PC-3 (cell line): ENCODE measurements at regions not wholly inside any gene's neighbourhood (a gene's known extent, or its start where the extent isn't known, plus 50 kb on each side); places are given as distances from the start of the nearest gene placed in this dataset.

Experiments
- ATAC-seq: fragments of 200-7000 bp; cut with Tn5 transposase; 2 replicates; pipeline ENCODE4 v1.9.1; 2020; ENCODE audit warnings: mild to moderate bottlenecking, moderate library complexity
- BruUV-seq: library from RNA; stranded (reverse); fragments of 400-500 nt; replicated peaks from 2 replicates; lab custom pipeline; 2021; lab: Mats Ljungman, UMichigan
- CTCF ChIA-PET: fragments of 300-600 bp; sonication (Branson Sonifier 250); formaldehyde crosslinking; loops from one replicate; lab custom pipeline; 2022; ENCODE audit warnings: antibody characterized with exemption; lab: Charles Lee
- POLR2A ChIA-PET: fragments of 300-600 bp; sonication (Branson Sonifier 250); formaldehyde crosslinking; loops from one replicate; lab custom pipeline; 2022; ENCODE audit warnings: antibody characterized with exemption; ENCODE audit not compliant: unreplicated experiment; lab: Charles Lee
- DNase-seq: peaks from one replicate; pipeline ENCODE4 v3.0.0-alpha.2; 2015
- H2AFZ ChIP-seq: fragments of 300-600 bp; sonication (generic); 2 replicates; pipeline ENCODE4 v1.6.0; 2016; ENCODE audit warnings: antibody characterized with exemption, low read length
- H3F3A ChIP-seq: fragments of 300-600 bp; sonication (generic); one replicate; pipeline ENCODE4 v1.6.0; 2017; ENCODE audit warnings: antibody characterized with exemption, low read length, control low read depth, mild to moderate bottlenecking; ENCODE audit not compliant: unreplicated experiment
- H3K27ac ChIP-seq: fragments of 300-600 bp; sonication (generic); 2 replicates; pipeline ENCODE4 v1.5.1; 2016; ENCODE audit warnings: mild to moderate bottlenecking, low read length
- H3K27me3 ChIP-seq: fragments of 300-600 bp; sonication (generic); 2 replicates; pipeline ENCODE4 v1.6.1; 2016; ENCODE audit warnings: low read length, mixed read lengths
- H3K36me3 ChIP-seq: fragments of 300-600 bp; sonication (generic); 2 replicates; pipeline ENCODE4 v1.6.1; 2016; ENCODE audit warnings: low read depth, mixed run types, low read length, mixed read lengths
- H3K4me1 ChIP-seq: fragments of 300-600 bp; sonication (generic); 2 replicates; pipeline ENCODE4 v1.5.1; 2016; ENCODE audit warnings: low read length; ENCODE audit not compliant: insufficient read depth
- H3K4me2 ChIP-seq: fragments of 300-600 bp; sonication (generic); 2 replicates; pipeline ENCODE4 v1.6.0; 2016; ENCODE audit warnings: low read length
- H3K4me3 ChIP-seq: fragments of 300-600 bp; sonication (generic); 2 replicates; pipeline ENCODE4 v1.5.1; 2016; ENCODE audit warnings: mild to moderate bottlenecking, low read length, mixed read lengths
- H3K79me2 ChIP-seq: fragments of 300-600 bp; sonication (generic); 2 replicates; pipeline ENCODE4 v1.6.1; 2017; ENCODE audit warnings: low read length, mixed read lengths
- H3K9ac ChIP-seq: fragments of 300-600 bp; sonication (generic); 2 replicates; pipeline ENCODE4 v1.6.0; 2016; ENCODE audit warnings: mild to moderate bottlenecking, low read length
- H3K9me2 ChIP-seq: fragments of 300-600 bp; sonication (generic); replicated peaks from 2 replicates; pipeline ENCODE4 v1.6.1; 2016; ENCODE audit warnings: mixed run types, low read length, mixed read lengths
- H3K9me3 ChIP-seq: fragments of 300-600 bp; sonication (generic); 2 replicates; pipeline ENCODE4 v1.6.1; 2016; ENCODE audit warnings: low read length, mixed read lengths
- H4K20me1 ChIP-seq: fragments of 300-600 bp; sonication (generic); 2 replicates; pipeline ENCODE4 v1.6.1; 2016; ENCODE audit warnings: low read length, mixed read lengths
- EZH2 ChIP-seq: fragments of 300-600 bp; sonication (generic); IDR thresholded peaks from one replicate; pipeline ENCODE4 v1.6.1; 2017; ENCODE audit warnings: antibody characterized with exemption, mild to moderate bottlenecking, low read length; ENCODE audit not compliant: unreplicated experiment
- EZH2phosphoT487 ChIP-seq: fragments of 300-600 bp; sonication (generic); IDR thresholded peaks from 2 replicates; pipeline ENCODE4 v1.6.1; 2018; ENCODE audit warnings: mild to moderate bottlenecking, antibody characterized with exemption, low read length, borderline replicate concordance
- intact Hi-C: fragments of 100-400 bp; cut with micrococcal nuclease; formaldehyde crosslinking; loops from 2 replicates; pipeline ENCODE4 v1.9.0; 2023
- TF ChIP-seq, protein P1 (sequence below): fragments of 300-600 bp; sonication (generic); conservative IDR thresholded peaks from 2 replicates; pipeline ENCODE4 v1.5.1; 2017; ENCODE audit warnings: antibody characterized with exemption, low read depth, mild to moderate bottlenecking, low read length

DNA sequence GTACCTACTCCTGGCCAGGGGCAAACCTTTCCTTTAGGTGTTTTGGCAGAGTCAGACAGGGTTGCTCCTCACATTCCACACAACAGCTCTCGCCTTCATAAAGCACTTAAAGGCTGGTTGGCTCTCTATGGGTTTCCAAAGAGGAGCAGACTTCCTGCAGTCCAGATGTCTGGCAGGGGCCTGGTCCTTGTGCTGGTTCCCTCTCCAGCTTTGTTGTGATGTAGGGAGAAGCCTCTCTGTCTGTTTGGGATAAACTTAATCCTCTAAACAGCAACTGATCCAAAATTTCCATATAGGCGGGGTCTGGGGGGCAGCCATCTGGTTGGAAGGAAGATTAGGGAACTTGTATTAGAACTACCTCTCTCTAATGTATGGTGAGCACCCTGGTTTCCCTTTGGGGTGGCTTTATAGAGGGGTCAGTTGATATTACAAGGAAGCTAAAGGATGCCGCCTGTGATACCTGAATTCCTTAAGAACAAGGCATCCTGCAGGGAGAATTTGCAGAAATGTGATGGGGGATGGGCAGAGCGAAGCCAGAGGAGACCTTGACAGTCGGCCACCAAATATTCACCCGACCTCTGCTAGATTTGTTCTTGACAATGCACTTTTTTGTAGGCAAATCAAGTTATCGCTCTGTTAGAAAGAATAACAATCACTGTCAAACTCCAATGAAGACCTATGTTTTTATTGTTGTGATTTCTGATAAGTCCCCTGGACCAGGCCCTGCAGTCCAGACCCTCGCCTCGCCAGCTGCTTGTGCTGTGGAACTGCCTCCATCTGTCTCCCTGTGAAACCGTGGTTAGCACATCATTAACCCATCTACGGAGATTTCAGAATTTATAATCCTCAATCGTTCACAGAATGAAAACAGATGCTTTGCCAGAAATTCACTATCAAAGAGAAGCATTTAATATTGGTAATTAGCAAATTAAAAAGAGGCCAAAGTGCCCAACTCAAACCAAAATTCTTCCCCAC, 94.0 kb upstream of the RALGAPA2 start:
- intact Hi-C loops, result no loop called here
- no peak overlapping the region for H3K4me2 ChIP-seq
- no peak overlapping the region for H3K27ac ChIP-seq
- no peak overlapping the region for H3K9ac ChIP-seq
- H3K9me2 ChIP-seq, result no peaks in the 10 kb centered on the region
- H4K20me1 ChIP-seq, result no peaks in the 10 kb centered on the region
- TF ChIP-seq EZH2phosphoT487, result no peak
- TF ChIP-seq, protein P1, sequence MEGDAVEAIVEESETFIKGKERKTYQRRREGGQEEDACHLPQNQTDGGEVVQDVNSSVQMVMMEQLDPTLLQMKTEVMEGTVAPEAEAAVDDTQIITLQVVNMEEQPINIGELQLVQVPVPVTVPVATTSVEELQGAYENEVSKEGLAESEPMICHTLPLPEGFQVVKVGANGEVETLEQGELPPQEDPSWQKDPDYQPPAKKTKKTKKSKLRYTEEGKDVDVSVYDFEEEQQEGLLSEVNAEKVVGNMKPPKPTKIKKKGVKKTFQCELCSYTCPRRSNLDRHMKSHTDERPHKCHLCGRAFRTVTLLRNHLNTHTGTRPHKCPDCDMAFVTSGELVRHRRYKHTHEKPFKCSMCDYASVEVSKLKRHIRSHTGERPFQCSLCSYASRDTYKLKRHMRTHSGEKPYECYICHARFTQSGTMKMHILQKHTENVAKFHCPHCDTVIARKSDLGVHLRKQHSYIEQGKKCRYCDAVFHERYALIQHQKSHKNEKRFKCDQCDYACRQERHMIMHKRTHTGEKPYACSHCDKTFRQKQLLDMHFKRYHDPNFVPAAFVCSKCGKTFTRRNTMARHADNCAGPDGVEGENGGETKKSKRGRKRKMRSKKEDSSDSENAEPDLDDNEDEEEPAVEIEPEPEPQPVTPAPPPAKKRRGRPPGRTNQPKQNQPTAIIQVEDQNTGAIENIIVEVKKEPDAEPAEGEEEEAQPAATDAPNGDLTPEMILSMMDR, result no peak
- no peak for TF ChIP-seq EZH2
- no peak for DNase-seq
- POLR2A ChIA-PET, result no interaction called here
- H3K9me3 ChIP-seq, result no peaks in the 10 kb centered on the region
- BruUV-seq, result no TSS peak
- H3F3A ChIP-seq, result no peaks in the 10 kb centered on the region
- peaks cover 71% of the 10 kb centered on the region for H3K27me3 ChIP-seq
- no peaks in the 10 kb centered on the region for H3K4me1 ChIP-seq
- ATAC-seq, result no peak
- CTCF ChIA-PET, result no interaction called here
- no peak overlapping the region for H3K4me3 ChIP-seq
- no peaks in the 10 kb centered on the region for H3K36me3 ChIP-seq
- H2AFZ ChIP-seq, result no peak overlapping the region
- H3K79me2 ChIP-seq, result no peaks in the 10 kb centered on the region

DNA sequence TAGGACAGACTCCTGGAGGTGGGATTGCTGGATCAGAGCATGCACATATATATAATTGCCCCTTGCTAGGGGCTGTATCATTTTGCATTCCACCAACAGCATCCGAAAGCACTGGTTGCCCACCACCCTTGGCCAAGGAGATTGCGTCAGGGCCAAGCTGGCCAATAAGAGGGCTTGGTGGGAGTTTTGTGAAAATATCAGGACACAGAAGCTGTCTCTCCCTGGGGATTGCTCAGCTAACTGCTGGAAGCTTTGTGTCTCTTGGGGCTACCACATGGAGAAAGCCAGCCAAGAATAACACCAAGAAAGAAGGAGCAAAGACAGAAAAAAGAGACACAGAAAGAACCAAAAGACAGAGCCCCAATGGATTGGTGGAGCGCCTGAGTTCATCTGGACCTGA, 90.6 kb upstream of the RALGAPA2 start:
- CTCF ChIA-PET, result no interaction called here
- H3K4me3 ChIP-seq, result no peak overlapping the region
- no peaks in the 10 kb centered on the region for H4K20me1 ChIP-seq
- H3K36me3 ChIP-seq, result no peaks in the 10 kb centered on the region
- no peak overlapping the region for H3K27ac ChIP-seq
- no peaks in the 10 kb centered on the region for H3K79me2 ChIP-seq
- H3K9ac ChIP-seq, result no peak overlapping the region
- TF ChIP-seq, protein P1, result no peak
- TF ChIP-seq EZH2phosphoT487 (no peak), EZH2 (no peak)
- intact Hi-C loops, result no loop called here
- peaks cover 70% of the 10 kb centered on the region for H3K27me3 ChIP-seq
- POLR2A ChIA-PET, result no interaction called here
- no peak overlapping the region for H3K4me2 ChIP-seq
- no peaks in the 10 kb centered on the region for H3F3A ChIP-seq
- DNase-seq (no peak), ATAC-seq (no peak)
- no peaks in the 10 kb centered on the region for H3K9me3 ChIP-seq
- BruUV-seq, result no TSS peak
- H3K4me1 ChIP-seq, result no peaks in the 10 kb centered on the region
- no peaks in the 10 kb centered on the region for H3K9me2 ChIP-seq
- H2AFZ ChIP-seq, result no peak overlapping the region

DNA sequence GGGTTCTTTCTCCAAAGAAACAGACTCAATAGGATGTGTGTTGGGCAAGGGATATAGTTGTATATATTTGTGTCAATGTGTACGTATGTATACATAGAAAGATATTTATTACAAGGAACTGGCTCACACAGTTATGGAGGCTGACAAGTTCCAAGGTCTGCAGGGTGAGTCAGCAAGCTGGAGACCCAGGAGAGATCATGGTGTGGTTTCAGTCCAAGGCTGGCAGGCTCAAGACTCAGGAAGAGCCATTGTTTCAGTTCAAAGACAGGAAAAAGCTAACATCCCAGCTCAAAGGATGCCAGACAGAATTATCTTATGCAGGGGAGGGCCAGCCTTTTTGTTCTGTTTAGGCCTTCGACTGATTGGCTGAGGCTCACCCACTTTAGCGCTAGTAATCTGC, 89.9 kb upstream of the RALGAPA2 start:
- CTCF ChIA-PET, result no interaction called here
- no TSS peak for BruUV-seq

More for the DNA sequence above, 89.9 kb upstream of the RALGAPA2 start:
- POLR2A ChIA-PET, result no interaction called here
- no peak for TF ChIP-seq EZH2
- TF ChIP-seq, protein P1, result no peak
- no peak for TF ChIP-seq EZH2phosphoT487
- H3K27me3 ChIP-seq, result peaks cover 70% of the 10 kb centered on the region
- H3K4me3 ChIP-seq, result no peak overlapping the region
- H3K9me3 ChIP-seq, result no peaks in the 10 kb centered on the region
- DNase-seq (no peak), ATAC-seq (no peak)
- H3K27ac ChIP-seq, result no peak overlapping the region
- H3F3A ChIP-seq, result no peaks in the 10 kb centered on the region
- no peak overlapping the region for H3K9ac ChIP-seq
- H3K36me3 ChIP-seq, result no peaks in the 10 kb centered on the region
- H3K9me2 ChIP-seq, result no peaks in the 10 kb centered on the region
- no peaks in the 10 kb centered on the region for H3K79me2 ChIP-seq
- no peaks in the 10 kb centered on the region for H4K20me1 ChIP-seq
- no peak overlapping the region for H2AFZ ChIP-seq
- no peaks in the 10 kb centered on the region for H3K4me1 ChIP-seq
- H3K4me2 ChIP-seq, result no peak overlapping the region
- intact Hi-C loops, result no loop called here
